ENCODE measurements at regions not wholly inside any gene's neighbourhood (a gene's known extent, or its start where the extent isn't known, plus 50 kb on each side); places are given as distances from the start of the nearest gene placed in this dataset.

- H3K27me3 ChIP-seq (ENCODE audit: control insufficient read depth, insufficient read depth, low read length): no peaks in the 10 kb centered on the region
- ATAC-seq (ENCODE audit: low read depth): no peak
- H3K36me3 ChIP-seq (ENCODE audit: control insufficient read depth, insufficient read depth, low read length): no peaks in the 10 kb centered on the region
- H3K27ac ChIP-seq (ENCODE audit: insufficient read depth, low read length): no peak overlapping the region
- no peak overlapping the region for H3K56ac ChIP-seq (ENCODE audit: extremely low read depth, insufficient read depth, low read length)
- H4K8ac ChIP-seq (ENCODE audit: low read depth in 2 of 2, low read length in 2 of 2): no peak overlapping the region
- TF ChIP-seq CTCF (conservative IDR thresholded peaks at IDR 0.05; ENCODE audit: low read depth, low read length) (no peak), RAD21 (IDR thresholded peaks at IDR 0.05; ENCODE audit: low read length) (no peak), RCOR1 (IDR thresholded peaks at IDR 0.05; ENCODE audit: insufficient replicate concordance, low read length) (no peak), BHLHE40 (IDR thresholded peaks at IDR 0.05; ENCODE audit: low read depth, low read length) (no peak), POLR2A (IDR thresholded peaks at IDR 0.05; ENCODE audit: low read depth, low read length) (no peak), CHD1 (IDR thresholded peaks at IDR 0.05; ENCODE audit: low read depth, low read length) (no peak)
- intact Hi-C loops (cut with micrococcal nuclease) (no loop called here), dilution Hi-C loops (cut with HindIII; ENCODE audit: low sequenced_read_pairs, unreplicated experiment) (no loop called here), in situ Hi-C loops (cut with MboI; ENCODE audit: low sequenced_read_pairs) (no loop called here)
- H2BK15ac ChIP-seq (ENCODE audit: low read depth, low read length): no peak overlapping the region
- no peak overlapping the region for H4K5ac ChIP-seq (ENCODE audit: low read depth, low read length)
- H3K79me1 ChIP-seq (ENCODE audit: low read depth in 1 of 2, low read length in 2 of 2): no peaks in the 10 kb centered on the region
- H3K9ac ChIP-seq (ENCODE audit: low read depth, low read length): no peak overlapping the region
- no peak overlapping the region for H2BK5ac ChIP-seq (ENCODE audit: low read depth, low read length, poor library complexity, severe bottlenecking)
- H3K9me3 ChIP-seq (ENCODE audit: control insufficient read depth, insufficient read depth, low read length): peaks cover 10% of the 10 kb centered on the region
- BruUV-seq (replicated peaks): no TSS peak
- H4K91ac ChIP-seq (ENCODE audit: insufficient read depth, low read depth, low read length): no peak overlapping the region
- WGBS, 2 experiments (ENCODE audit: extremely low coverage in 2 of 2, insufficient read length in 1 of 2): no CpG with 5 or more reads among the region's 2 CpGs
- H2AK9ac ChIP-seq (replicated peaks; ENCODE audit: low read depth, low read length, poor library complexity): no peak overlapping the region
- no peak overlapping the region for H3K18ac ChIP-seq (ENCODE audit: low read depth, low read length)
- H3K14ac ChIP-seq (replicated peaks; ENCODE audit: low read depth, low read length): no peak overlapping the region
- no peak overlapping the region for H2AFZ ChIP-seq (replicated peaks; ENCODE audit: low read length, poor library complexity)
- no peak overlapping the region for H3K4me2 ChIP-seq (ENCODE audit: low read depth, low read length)
- no peak for DNase-seq
- ChIA-PET CTCF (interaction anchor here (0.6 kb wide), 1 partner anchor 1738 kb away, joined by 5 read pairs; no protein-coding TSS in a partner anchor), POLR2A (ENCODE audit: unreplicated experiment) (no interaction called here)
- H3K23ac ChIP-seq (ENCODE audit: low read depth, low read length): no peak overlapping the region
- H3K4ac ChIP-seq (ENCODE audit: low read depth, low read length): no peak overlapping the region
- H4K20me1 ChIP-seq (ENCODE audit: insufficient read depth, low read length): no peaks in the 10 kb centered on the region
- no peak overlapping the region for H2BK120ac ChIP-seq (ENCODE audit: low read depth, low read length)
- H3K9me1 ChIP-seq (ENCODE audit: insufficient read depth, low read length): no peaks in the 10 kb centered on the region
- no peak overlapping the region for H2BK20ac ChIP-seq (ENCODE audit: low read depth, low read length)
- H3K4me3 ChIP-seq (ENCODE audit: insufficient read depth, low read depth, low read length): no peak overlapping the region
- no peaks in the 10 kb centered on the region for H3K4me1 ChIP-seq (ENCODE audit: control insufficient read depth, insufficient read depth, low read length)
- H2AK5ac ChIP-seq (ENCODE audit: low read depth, low read length): no peak overlapping the region
Measured at GRCh38 chr7:68476966-68477365, 1121.3 kb upstream of the AUTS2 start.

Data from IMR-90 (cell line).